GM19395 (cell line): ENCODE measurements at regions not wholly inside any gene's neighbourhood (a gene's known extent, or its start where the extent isn't known, plus 50 kb on each side); places are given as distances from the start of the nearest gene placed in this dataset.

ENCODE experiments used
- ATAC-seq: cut with Tn5 transposase; IDR thresholded peaks from one replicate; pipeline ENCODE4 v1.9.1; 2021; ENCODE audit warnings: mild to moderate bottlenecking, moderate library complexity; ENCODE audit not compliant: unreplicated experiment

DNA sequence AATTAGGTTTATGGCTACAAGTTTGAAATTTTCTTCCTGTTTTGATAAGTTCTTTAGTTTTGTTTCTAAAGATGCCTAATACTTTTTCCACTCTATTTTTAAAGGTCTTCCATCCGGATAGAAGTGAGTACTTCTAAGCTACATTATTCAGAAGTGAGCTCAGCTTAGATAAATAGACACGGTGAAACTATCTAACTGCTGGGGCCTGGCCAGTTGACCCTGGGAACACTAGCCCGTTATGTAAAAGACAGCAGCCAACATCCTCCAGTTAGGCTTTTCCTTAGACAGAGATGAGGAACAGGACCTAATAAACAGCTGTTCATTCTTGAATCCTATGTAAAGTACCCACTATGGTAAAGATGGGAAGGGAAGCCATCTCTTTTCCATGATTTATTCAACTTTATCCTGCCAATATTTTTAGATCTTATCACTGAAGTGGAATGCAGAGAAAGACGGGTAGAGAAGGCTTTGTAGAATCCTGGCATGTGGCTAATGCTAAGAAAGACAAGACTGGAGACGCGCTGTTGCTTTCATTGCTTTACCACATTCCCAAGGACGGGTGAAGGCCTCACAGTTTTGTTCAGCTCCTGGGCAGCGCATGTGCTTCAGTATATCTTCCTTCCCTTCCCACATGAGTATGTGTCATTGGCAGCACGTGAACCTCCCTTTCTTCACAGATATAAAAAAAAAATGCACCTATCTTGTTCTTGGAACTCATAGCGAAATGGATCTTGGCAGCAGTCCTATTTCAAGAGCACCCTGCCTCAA, 340.0 kb upstream of the MEOX2 start:
- no peak for ATAC-seq

DNA sequence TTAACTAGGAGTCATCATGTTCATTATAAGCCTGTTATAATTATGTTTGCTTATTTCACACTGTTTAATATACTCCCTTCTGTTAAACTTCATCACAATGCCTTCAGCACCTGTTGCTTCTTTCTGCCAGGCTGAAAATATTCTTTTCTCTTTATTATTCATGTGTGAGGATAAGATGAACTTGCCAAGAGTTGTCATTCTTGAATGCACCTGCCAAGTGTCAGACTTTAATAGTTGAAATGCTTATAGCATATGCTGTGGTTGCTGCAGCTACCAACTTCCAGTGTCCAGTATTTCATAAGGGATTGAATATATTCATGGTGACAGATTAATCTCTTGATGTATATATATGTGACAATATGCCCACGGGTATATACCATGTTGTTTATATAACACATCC, 339.2 kb upstream of the MEOX2 start:
- ATAC-seq: no peak

DNA sequence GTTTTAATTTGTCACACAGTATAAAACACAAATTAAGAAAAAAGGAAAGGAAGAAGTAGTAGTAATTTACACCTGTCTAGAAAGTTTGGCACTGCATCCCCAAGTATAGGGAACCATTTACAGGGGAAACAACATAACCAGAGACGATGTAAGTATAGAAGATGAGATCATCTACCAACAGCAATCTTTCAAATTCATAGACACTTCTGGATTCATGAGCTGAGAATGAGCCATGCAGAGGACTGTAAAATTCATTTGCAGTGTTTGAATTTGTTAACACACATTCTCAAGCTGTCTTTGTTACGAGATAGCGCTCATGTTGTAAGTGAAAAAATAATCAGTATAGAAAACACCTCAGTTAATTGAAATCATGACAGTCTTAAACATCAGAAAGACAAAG, 337.0 kb upstream of the MEOX2 start:
- ATAC-seq: no peak

DNA sequence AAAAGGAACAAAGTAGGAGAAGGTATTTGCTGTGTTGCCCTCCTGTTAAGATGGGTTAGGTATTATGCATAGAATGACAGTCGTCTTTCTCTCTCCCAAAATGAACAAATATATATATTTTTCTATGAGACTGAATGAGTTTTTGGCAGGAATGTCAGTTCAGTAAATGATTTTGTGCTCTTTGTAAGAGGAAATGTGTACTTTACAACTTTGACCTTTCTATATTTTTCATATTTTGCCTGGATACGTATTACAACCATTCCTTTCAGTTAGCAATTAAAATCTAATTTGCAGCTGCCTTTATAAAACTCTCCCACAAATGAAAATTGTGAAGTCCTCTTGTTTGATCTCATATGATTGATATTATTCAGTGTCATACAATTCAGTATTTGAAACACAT, 336.6 kb upstream of the MEOX2 start:
- no peak for ATAC-seq

DNA sequence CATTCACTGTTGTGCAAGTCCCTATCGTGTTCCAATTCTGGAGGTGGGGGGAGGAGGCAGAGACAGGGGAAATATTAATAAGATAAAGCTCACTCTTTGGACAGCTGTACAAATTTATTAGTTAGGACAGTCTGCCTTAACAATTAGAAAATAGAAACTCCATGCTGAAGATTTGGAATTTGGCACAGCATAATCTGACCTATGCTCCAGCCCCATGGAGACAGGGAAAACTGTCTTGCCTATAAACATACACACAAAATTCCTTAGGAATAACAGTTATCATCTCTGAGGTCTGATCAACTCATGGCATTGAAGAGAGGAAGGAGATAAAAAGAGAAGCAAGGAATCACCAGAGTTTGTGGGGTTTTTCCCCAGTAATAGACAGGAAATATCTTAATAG, 335.4 kb upstream of the MEOX2 start:
- ATAC-seq: no peak

DNA sequence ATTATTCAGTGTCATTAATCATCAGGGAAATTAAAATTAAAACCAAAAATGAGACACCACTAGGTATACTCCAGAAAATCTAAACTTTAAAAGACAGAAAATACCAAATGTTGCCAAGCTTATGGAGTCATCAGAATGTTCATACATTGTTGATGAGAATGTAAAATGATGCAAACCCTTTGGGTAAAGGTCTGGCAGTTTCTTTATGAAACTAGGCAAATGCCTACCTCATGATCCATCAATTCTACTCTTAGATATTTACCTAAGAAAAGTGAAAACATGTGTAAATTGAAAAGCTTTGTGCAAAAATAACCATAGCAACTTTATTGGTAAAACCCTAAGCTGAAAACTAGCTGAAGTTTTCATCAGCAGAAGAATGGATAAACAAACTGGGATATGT, 329.5 kb upstream of the MEOX2 start:
- no peak for ATAC-seq

DNA sequence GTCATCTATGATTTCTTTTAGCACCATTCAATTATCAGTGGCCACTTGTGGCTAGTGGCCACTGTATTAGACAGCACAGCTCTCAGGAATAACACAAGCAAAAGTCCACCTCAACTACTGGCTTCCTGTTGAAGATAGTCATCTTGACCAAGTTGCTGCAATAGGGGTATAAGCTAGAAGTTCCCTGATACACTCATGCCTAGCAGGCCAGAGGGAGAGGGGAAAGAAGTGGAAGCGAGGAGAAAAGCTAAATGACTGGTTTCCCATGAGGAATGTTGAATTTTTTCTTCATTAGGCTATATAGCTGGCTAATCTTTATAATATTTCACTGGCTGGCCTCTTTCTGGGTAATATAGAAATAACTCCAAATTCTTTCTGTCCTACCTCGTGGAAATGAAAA, 327.5 kb upstream of the MEOX2 start:
- no peak for ATAC-seq

DNA sequence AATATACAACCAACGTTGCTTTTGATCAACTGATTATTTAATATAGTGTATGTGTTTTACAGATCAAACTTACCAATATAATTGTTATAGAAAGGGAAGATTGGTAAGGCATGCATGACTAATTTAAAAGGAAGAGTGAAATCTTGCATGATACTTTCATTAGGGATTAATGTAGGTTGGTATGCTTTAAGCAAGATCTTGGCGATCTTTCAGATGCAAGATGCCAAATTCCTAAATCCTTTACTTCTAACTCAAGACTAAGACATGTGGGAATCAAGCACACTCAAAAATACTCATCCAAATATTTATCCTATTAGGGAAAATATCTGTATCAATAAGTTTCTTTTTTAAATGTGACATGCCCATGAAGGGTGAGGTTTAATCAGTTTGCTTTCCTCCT, 321.4 kb upstream of the MEOX2 start:
- ATAC-seq: no peak

DNA sequence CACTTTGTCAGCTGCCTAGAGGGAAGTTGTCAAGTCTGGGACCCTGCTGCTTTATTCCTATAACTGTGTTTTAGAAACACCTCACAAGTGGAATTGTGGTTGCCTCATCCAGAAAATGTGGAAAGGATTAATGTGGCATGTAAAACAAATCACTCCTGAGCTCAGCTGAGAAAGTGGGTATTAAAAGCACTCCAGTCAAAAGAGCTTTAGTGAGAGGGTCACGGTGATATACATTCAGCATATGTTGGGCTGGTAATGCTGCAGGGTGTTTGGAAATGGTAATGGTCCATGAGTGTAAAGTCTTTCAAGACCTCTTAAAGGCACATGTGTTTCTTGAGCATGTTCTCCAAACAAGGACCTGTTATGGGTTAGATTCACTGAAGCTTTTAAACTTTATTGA, 318.2 kb upstream of the MEOX2 start:
- no peak for ATAC-seq

DNA sequence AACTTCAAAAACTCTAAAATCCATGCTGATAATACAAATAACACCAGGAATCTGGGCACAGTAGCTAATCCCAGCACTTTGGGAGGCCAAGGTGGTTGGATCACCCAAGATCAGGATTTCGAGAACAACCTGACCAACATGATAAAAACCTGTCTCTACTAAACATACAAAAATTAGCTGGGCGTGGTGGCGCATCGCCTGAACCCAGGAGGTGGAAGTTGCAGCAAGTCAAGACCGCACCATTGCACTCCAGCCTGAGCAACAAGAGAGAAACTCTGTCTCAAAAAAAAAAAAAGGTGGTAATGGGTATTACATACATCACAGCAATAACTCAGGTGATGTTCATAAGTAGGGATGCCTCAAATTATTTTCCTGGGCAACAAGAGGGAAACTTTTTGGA, 315.0 kb upstream of the MEOX2 start:
- ATAC-seq: no peak

DNA sequence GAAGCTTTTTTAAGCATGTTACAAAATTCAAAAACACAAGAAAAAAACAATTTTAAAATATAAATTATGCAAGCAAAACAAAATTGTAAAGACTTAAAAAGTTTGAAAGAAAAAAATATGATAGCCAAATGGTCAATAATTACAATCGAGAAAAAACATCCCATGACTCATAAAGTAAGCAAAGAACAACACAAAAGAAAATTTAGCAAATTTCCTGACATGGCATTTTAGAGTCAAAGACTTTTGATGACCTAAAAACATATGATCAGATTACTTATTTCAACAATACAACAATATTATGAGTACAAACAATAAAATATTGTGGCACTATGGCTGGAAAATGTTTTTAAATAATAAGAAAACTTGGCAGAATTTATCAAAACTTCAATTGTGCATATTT, 312.1 kb upstream of the MEOX2 start:
- ATAC-seq: no peak

DNA sequence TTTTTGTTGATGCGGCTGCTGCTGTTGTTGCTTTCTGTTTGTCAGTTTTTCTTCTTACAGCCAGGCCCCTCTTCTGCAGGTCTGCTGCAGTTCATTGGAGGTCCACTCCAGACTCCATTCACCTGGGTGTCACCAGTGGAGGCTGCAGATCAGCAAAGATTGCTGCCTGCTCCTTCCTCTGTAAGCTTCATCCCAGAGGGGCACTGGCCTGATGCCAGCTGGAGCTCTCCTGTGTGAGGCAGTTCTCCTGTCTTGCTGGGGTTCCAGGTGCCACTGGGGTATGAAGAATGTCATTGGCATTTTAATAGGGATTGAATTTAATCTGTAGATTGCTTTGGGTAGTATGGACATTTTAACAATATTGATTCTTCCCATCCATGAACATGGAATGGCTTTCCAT, 308.5 kb upstream of the MEOX2 start:
- no peak for ATAC-seq

DNA sequence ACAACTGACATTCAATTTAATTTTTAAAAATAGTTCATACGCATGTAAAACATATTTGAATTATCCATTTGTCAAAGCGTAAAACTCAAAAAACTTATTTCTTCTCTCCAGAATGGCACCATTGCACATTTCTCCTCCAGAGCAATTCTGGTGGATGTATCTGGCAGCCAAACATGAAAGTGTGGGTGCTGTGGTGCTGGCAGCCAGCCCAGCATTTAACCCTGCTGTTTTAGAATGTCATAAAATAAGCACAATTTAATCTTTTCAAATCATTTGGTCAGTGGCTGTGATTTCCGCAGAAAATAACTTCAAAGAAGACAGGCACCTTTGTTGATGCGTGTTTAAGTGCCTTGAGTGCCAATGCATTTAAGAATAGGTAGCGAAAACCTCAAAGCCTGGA, 302.7 kb upstream of the MEOX2 start:
- ATAC-seq: no peak

DNA sequence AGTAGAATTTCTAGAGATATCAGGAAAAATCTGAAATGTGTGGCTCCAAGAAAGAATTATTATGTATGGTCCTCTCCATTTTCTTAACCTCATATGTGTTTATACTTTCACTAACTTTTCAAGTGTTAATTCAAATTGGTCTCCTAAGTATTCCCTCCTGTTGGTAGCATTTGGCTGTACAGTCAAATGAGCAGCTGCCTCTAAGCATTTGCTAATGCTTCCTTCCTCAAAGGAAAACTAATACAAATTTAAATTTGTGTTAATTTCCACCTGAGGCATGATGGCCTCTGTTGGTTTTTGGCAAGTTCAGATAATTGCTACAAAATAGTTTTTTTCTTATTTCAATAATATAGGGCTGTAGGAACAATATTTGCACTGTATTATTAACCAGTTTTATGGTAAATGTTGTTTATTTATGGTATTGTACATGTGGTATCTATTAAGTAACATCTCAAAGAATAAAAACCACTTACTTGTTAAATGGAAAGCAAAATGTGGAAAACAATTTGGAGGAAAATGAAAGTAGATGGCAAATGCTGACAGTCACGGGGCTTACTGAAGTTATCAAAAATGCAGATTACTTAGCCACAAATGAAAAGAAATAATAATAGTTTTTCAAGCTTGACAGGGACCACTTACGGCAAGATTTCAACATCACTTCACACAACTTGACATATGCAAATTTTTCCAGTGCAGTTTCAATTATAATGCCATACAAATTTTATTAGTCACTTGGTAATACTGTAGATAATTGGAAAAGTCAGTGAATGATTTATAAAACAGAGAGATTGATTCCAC, 299.3 kb upstream of the MEOX2 start:
- ATAC-seq: no peak

DNA sequence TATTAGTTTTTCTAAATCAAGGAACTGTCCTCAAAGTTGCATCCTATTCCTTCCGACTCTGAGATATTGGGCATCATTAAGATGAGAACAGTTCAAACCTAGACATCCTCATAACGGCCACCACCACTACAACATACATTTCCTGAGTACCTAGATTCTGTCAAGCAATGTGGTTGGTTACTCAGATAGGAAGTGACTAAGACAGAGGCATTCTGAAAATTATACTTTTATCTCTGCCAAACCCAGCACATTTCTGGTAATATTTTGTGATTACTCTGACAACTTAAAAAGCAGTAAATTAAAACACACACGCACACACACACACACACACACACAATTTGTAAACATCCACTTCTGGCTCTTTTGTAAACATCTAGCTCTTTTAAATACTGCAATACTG, 291.2 kb upstream of the MEOX2 start:
- ATAC-seq: no peak

DNA sequence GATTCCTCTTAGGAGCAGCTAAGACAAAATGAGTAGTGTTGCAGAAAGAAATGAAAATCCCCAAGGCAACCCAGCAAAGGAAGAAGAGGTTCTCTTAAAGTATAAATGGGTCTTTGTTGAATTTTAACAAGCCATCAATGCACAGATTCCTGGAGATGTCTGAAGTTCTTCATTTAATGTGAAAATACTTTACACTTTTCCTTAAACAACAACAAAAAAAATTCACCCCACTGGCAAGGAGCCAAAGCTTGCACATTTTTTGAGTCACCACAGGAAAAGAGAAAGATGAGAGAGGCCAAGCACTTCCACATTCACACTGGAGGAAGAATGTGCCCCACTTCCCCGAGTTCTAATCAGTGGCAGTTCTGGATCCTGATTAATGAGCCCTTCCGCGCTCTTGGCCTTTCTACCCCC, 286.4 kb upstream of the MEOX2 start:
- ATAC-seq: no peak

DNA sequence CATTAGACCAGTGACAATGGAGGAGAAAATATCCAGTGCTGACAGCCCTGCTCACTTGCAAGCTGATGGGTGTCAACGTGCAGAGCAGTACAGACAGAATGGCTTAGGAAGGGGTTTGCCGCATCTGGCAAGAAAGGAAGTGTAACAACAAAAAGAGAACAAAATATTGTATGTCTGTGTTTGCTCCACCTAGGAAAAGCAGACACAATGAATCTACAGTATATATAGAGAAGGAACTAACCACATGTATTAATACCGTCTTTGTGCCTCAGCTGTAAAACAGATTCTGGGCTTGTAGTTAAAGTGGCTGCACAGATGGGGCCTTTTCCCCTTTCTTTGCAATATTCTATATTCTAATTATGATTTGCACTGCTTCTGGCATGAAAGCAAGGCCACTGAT, 281.1 kb upstream of the MEOX2 start:
- no peak for ATAC-seq

DNA sequence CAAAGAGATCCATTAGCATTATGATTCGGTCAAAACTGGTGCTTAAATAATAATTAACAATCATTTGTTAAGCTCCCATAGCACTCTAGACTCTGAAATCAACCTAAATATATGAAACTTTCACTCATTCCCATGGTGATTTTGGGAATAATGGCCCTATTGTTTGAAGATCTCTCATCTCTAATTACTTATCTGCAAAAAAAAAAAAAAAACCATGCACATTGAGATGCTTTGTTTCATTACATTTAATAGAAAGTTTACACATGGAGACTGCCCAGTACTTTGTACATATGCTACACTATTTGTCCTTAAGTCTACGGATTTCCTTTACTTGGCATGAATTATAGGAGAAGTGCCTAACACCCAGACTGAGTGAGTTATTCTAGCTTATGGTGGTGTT, 280.6 kb upstream of the MEOX2 start:
- no peak for ATAC-seq

DNA sequence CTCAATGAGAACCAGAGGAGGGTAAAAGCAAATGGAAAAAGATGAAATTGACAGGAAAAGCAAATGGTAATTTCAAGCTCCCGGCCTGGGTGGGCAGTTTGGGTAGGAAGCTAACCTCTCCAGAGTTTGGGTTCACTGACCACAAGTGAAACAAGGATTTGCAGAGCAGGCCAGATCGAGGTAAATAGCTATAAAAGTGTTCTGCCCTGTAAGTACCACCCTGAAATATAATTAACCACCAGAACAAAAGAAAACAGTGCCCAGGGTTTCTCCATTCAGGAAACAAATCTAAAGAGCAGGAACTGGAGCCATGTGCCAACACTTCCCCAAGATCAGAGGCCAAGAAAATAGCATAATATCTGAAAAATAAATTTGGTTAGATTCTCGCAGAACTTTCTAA, 276.7 kb upstream of the MEOX2 start:
- ATAC-seq: no peak

DNA sequence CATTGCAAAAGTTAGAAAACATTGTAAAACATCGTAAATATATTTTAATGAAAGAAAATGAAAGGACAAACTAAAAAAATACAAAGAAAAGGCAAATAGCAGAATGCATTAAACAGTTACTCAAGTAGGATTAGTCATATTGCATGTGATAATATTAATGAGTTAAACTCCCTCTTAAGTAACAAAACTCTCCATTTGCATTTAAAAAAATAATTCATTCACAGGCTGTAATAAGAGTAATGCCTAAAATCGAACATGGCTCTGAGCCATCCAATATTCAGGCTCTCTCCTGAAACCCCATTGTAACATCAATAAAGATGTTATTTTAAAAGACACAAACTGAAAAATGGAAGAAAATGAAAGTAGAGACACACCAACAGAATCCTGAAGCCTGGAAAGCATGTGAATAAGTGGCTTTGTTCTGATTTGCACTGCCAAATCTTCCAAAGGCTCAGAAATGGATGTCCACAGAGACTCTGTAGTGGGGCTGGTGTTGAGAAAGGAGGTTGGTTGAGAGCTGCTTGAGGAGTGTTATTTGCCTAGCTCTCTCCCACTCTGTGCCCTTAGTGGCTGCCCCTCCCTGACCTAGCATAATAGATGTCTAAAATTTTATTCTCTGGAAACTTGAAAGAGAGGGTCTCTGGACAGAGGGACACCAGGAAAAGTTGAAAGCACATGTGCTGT, 268.3 kb upstream of the MEOX2 start:
- ATAC-seq: no peak

DNA sequence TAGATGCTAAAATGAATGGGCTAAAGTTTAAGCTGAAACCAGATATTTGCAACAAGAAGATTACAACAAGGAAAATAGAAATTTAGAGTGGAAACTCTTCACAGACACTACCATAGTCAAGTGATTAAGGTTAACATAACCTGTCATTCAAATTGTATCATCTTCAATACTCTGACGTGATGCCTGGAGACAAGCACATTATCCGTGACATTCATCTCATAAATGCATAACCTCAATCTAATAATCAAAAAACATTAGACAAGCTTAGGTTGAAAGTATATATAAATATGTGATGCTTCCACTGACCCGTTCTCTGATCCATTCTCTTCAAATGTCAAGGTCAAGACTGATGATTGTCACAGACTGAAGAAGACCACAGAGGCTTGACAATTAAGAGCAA, 263.8 kb upstream of the MEOX2 start:
- no peak for ATAC-seq

DNA sequence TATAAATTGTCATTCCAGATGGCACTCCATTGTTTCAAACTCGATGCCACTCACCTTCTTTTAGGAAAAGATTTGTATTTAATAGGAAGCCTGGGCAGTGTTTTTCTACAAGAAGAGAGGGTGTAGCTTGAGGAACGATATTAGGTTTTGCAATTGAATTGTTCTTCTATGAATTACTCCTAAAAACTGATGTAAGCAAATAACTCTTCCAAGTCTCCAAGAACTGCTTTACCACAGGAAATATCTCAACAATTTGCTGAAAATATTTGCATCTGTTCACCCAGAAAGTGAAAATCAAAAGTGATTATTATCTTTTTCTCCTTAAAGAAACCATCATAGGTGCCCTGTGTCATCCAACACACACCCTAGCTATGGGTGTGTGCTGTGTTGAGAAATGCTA, 261.3 kb upstream of the MEOX2 start:
- ATAC-seq: no peak
